ENCODE measurements at regions not wholly inside any gene's neighbourhood (a gene's known extent, or its start where the extent isn't known, plus 50 kb on each side); places are given as distances from the start of the nearest gene placed in this dataset.

GRCh38 chrX:97867266-97867665 lies 983.6 kb downstream of the RPA4 start:
- Histone ChIP-seq H3K36me3 (ENCODE audit: control insufficient read depth, insufficient read depth, low read length) (no peaks in the 10 kb centered on the region), H2AFZ (ENCODE audit: low read depth, low read length) (no peak overlapping the region), H3K9me1 (ENCODE audit: control insufficient read depth, insufficient read depth, low read length) (no peaks in the 10 kb centered on the region), H3K27ac (ENCODE audit: extremely low read depth, low read depth, low read length) (no peak overlapping the region), H3K4me1 (replicated peaks in 1 of 2; ENCODE audit: control insufficient read depth in 2 of 2, insufficient read depth in 2 of 2, low read length in 2 of 2) (no peaks in the 10 kb centered on the region), H3K4me3 (no peak overlapping the region), H4K20me1 (replicated peaks; ENCODE audit: control insufficient read depth, insufficient read depth, low read length) (no peaks in the 10 kb centered on the region), H3K4me2 (ENCODE audit: insufficient read depth, low read length) (no peak overlapping the region), H3K9ac (ENCODE audit: insufficient read depth in 1 of 2, low read depth in 2 of 2, low read length in 2 of 2) (no peak overlapping the region), H3K9me3 (replicated peaks; ENCODE audit: control insufficient read depth, insufficient read depth, low read depth, low read length) (no peaks in the 10 kb centered on the region), H3K79me2 (ENCODE audit: control insufficient read depth, insufficient read depth, low read length) (no peaks in the 10 kb centered on the region), H3K27me3 (ENCODE audit: control insufficient read depth in 2 of 2, insufficient read depth in 2 of 2, low read length in 2 of 2) (no peaks in the 10 kb centered on the region)
- ChIA-PET CTCF (ENCODE audit: low intra/inter-chr PET ratio) (no interaction called here), POLR2A (no interaction called here)
- 0% methylated on average over 2 of the region's 2 CpGs for WGBS (ENCODE audit: insufficient coverage, low coverage, missing lambda C conversion rate)
- no peak for ATAC-seq
- no TSS peak for BruUV-seq (replicated peaks)
- DNase-seq (ENCODE audit: extremely low read depth in 1 of 4, low spot score in 3 of 4) = no peak
- in situ Hi-C loops (cut with MboI) = no loop called here
- no peak for FAIRE-seq
- intact Hi-C loops (cut with micrococcal nuclease) = no loop called here
- TF ChIP-seq ZNF583 (CRISPR knock-in tag; IDR thresholded peaks at IDR 0.05) = no peak
- no peak for TF ChIP-seq TAL1 (IDR thresholded peaks at IDR 0.05)
- TF ChIP-seq HOXB6 (CRISPR knock-in tag; IDR thresholded peaks at IDR 0.05; ENCODE audit: borderline replicate concordance) = no peak
- TF ChIP-seq NEUROD1 (IDR thresholded peaks at IDR 0.05; ENCODE audit: borderline replicate concordance, low read depth, low read length, partially characterized antibody) = no peak
- TF ChIP-seq IRF9 (tag; IDR thresholded peaks at IDR 0.05) = no peak
- no peak for TF ChIP-seq GABPB2 (CRISPR knock-in tag; conservative IDR thresholded peaks at IDR 0.05)
- TF ChIP-seq KAT8 (IDR thresholded peaks at IDR 0.05; ENCODE audit: low read depth) = no peak
- no peak for TF ChIP-seq ZNF561 (CRISPR knock-in tag; conservative IDR thresholded peaks at IDR 0.05)
- TF ChIP-seq GATAD2B (IDR thresholded peaks at IDR 0.05; ENCODE audit: borderline replicate concordance) = no peak
- no peak for TF ChIP-seq CREB3 (tag; conservative IDR thresholded peaks at IDR 0.05; ENCODE audit: low read depth)
- TF ChIP-seq HDAC2 (IDR thresholded peaks at IDR 0.05) = no peak
- TF ChIP-seq EGR1 (conservative IDR thresholded peaks at IDR 0.05) = no peak
- TF ChIP-seq HOMEZ (CRISPR knock-in tag; IDR thresholded peaks at IDR 0.05) = no peak
- no peak for TF ChIP-seq SOX6 (IDR thresholded peaks at IDR 0.05)
- TF ChIP-seq SRF (CRISPR knock-in tag; IDR thresholded peaks at IDR 0.05) = no peak
- no peak for TF ChIP-seq MCM7 (IDR thresholded peaks at IDR 0.05)
